ENCODE measurements at regions not wholly inside any gene's neighbourhood (a gene's known extent, or its start where the extent isn't known, plus 50 kb on each side); places are given as distances from the start of the nearest gene placed in this dataset.

- TF ChIP-seq ZFX (IDR thresholded peaks at IDR 0.05; ENCODE audit: borderline replicate concordance) (no peak), CTCF (IDR thresholded peaks at IDR 0.05) (no peak)
- H3K27ac ChIP-seq: no peak overlapping the region
These were observed 509.6 kb upstream of the USP15 start for GRCh38 chr12:61750604-61751003.

DNA sequence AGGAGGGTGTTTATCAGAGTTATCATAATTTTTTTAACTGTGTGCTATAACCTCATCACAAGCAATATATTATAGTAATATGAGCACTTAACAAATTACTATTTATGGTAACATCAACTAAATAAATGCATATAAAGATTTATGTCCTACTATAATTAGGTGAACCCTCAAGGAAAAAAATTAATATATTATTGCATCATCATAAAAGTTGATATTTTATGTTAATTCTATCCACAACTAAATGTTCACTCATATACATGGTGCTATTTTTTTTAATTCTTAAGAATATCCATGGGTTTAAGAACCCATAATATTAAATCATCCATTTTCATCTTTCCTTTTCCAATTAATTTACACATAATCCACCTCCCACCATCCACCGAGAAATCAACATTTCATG lies 506.0 kb upstream of the USP15 start:
- no peak overlapping the region for H3K27ac ChIP-seq
- TF ChIP-seq CTCF (IDR thresholded peaks at IDR 0.05) (no peak), ZFX (IDR thresholded peaks at IDR 0.05; ENCODE audit: borderline replicate concordance) (no peak)

DNA sequence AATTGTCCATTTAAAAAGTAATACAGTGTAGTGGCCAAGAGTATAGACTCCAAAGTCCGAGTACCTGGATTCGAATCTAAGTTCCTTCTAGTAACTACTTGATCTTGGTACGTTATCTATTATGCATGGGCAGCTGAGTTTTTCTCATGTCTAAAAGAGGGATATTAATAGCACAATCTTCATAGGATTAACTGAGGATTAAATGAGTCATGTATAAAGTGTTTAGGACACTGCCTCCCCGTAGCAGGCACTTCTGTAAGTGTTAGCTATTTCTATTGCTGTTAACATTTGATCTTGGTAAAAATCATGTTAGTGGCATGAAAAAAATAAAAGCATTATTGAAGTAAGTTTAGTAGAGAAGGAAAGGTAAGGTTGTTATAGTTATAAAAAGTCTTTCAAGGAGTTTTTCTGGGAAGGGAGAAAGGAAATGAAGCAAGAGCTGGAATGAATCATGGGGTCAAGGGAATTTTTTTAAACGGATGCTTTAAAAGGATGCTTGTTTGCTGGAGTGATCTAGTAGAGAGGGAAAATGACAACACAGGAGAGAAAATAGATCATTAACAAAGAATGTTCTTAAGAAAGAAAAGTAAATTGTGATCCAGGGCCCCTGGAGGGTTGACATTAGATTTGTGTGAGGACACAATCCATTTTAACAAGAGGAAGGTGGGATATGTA lies 502.2 kb upstream of the USP15 start:
- TF ChIP-seq CTCF (IDR thresholded peaks at IDR 0.05): no peak
- no peak for TF ChIP-seq ZFX (IDR thresholded peaks at IDR 0.05; ENCODE audit: borderline replicate concordance)
- no peak overlapping the region for H3K27ac ChIP-seq

- TF ChIP-seq ZFX (IDR thresholded peaks at IDR 0.05; ENCODE audit: borderline replicate concordance) (no peak), CTCF (IDR thresholded peaks at IDR 0.05) (no peak)
- H3K27ac ChIP-seq: no peak overlapping the region
These were observed 501.5 kb upstream of the USP15 start for GRCh38 chr12:61758661-61759060.

DNA sequence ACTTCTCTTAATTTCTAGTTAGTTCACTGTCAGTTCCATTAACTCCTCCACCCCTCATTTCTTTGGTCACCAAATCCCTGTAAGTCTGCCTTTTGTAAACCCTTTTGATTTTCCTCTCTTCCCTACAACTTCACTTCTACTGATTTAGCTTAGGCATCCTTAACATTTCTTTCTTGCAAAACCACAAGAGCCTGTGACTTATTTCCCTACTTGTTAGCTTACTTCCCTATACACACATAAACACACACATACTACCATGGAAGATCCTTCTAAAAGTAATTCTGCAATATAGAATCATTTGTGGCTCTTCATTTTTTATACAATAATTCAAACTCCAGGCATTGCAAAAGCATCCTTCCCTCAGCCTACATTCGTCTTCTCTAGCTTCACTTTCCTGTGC lies 494.3 kb upstream of the USP15 start:
- TF ChIP-seq ZFX (IDR thresholded peaks at IDR 0.05; ENCODE audit: borderline replicate concordance) (no peak), CTCF (IDR thresholded peaks at IDR 0.05) (no peak)
- H3K27ac ChIP-seq: no peak overlapping the region

DNA sequence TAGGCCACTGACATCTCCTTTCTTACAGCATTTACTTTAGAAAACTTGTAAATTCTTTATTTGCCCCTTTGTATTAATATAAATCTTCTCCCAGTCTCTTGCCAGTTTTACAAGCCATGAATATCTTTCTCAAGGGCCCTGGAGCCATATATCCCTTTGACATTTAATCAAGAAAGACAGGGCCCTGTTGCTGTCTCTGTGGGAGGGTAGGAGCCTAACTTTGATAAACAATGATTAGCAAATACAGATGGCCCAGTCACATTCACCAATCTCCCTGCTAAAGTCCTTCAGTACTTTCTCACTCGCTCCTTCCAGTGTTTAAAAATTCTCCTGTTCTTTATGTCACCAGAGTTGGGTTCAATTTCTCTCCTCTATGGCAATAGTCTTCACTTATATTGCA lies 479.8 kb upstream of the USP15 start:
- peak overlapping the region; percentile 53 for H3K27ac ChIP-seq
- TF ChIP-seq CTCF (IDR thresholded peaks at IDR 0.05) (no peak), ZFX (IDR thresholded peaks at IDR 0.05; ENCODE audit: borderline replicate concordance) (no peak)

DNA sequence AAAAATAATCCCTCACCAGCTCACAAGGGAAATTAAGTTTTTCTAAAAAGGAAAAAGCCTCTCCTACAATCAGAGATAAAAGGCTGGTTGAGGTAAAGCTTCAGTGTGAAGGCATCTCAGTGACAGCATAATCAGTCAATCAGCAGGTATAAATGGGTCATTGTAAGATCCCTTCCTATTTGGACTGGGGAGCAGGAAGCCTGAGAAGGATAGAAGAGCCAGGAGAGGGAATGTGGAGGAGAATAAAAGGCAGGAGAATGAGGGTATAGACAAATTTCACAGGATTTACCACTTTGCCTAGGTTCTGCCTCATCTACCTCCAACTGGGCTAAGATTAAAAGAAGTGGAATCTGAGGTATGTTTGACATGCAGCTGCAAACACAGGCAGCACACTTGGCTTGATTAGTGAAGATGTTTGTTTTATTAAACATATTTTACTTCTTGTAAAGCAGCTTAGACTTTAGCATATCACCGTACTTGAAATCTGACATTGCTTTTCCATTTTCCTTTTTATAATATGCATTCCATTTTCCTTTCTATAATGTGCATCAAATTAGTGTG lies 479.1 kb upstream of the USP15 start:
- peak overlapping the region; percentile 53 for H3K27ac ChIP-seq
- TF ChIP-seq ZFX (IDR thresholded peaks at IDR 0.05; ENCODE audit: borderline replicate concordance): no peak
- no peak for TF ChIP-seq CTCF (IDR thresholded peaks at IDR 0.05)

Measured in 22Rv1 (cell line).